ENCODE measurements at regions not wholly inside any gene's neighbourhood (a gene's known extent, or its start where the extent isn't known, plus 50 kb on each side); places are given as distances from the start of the nearest gene placed in this dataset.

- H3K18ac ChIP-seq (ENCODE audit: insufficient read length, low read depth, low read length): no peak overlapping the region
- no peak overlapping the region for H2BK5ac ChIP-seq (ENCODE audit: insufficient read length, low read length)
- H3K56ac ChIP-seq (ENCODE audit: insufficient read length, low read depth, low read length): no peak overlapping the region
- no peak overlapping the region for H4K91ac ChIP-seq (ENCODE audit: insufficient read length, low read depth, low read length)
- H2BK20ac ChIP-seq (ENCODE audit: low read depth, low read length, poor library complexity, severe bottlenecking): no peak overlapping the region
- H3K23ac ChIP-seq (ENCODE audit: insufficient read length, low read depth, low read length): no peak overlapping the region
- no peak overlapping the region for H2BK120ac ChIP-seq (ENCODE audit: low read depth, low read length, poor library complexity, severe bottlenecking)
- H3K4me2 ChIP-seq (ENCODE audit: insufficient read depth, insufficient read length, low read length): no peak overlapping the region
- no peak overlapping the region for H2BK15ac ChIP-seq (ENCODE audit: low read depth, low read length)
- TF ChIP-seq CTCF (conservative IDR thresholded peaks at IDR 0.05): no peak
- H3K27ac ChIP-seq (ENCODE audit: insufficient read length, low read depth, low read length): no peak overlapping the region
- no peak overlapping the region for H3K14ac ChIP-seq (ENCODE audit: insufficient read depth, low read length)
- H3K4me3 Mint-ChIP-seq: no peak overlapping the region
- H3T11ph ChIP-seq (ENCODE audit: low read length): no peak overlapping the region
- no peaks in the 10 kb centered on the region for H3K36me3 Mint-ChIP-seq (ENCODE audit: insufficient read depth in 1 of 3, low read depth in 3 of 3)
- WGBS (ENCODE audit: extremely low coverage, insufficient read length, low lambda C conversion rate): no CpG with 5 or more reads among the region's 3 CpGs
- H3K79me2 ChIP-seq (ENCODE audit: insufficient read depth, low read length): no peaks in the 10 kb centered on the region
- H4K20me1 ChIP-seq (ENCODE audit: control insufficient read depth, insufficient read depth, insufficient read length): no peaks in the 10 kb centered on the region
- H3K23me2 ChIP-seq (ENCODE audit: insufficient read length, low read depth, low read length, poor library complexity, severe bottlenecking): no peaks in the 10 kb centered on the region
- no peaks in the 10 kb centered on the region for H3K27me3 ChIP-seq (ENCODE audit: insufficient read depth, low read length)
- H4K5ac ChIP-seq (ENCODE audit: insufficient read length, low read depth, low read length): no peak overlapping the region
- H3K4ac ChIP-seq (ENCODE audit: low read depth, low read length): no peak overlapping the region
- H3K4me1 ChIP-seq (ENCODE audit: insufficient read depth, low read length): no peaks in the 10 kb centered on the region
- DNase-seq: no peak
- peaks cover 22 to 30% of the 10 kb centered on the region in 2 experiments for H3K4me1 Mint-ChIP-seq
- H3K79me1 ChIP-seq (ENCODE audit: insufficient read depth, low read depth, low read length, poor library complexity, severe bottlenecking): no peaks in the 10 kb centered on the region
- no peak overlapping the region for H3K9ac ChIP-seq (ENCODE audit: extremely low read depth, insufficient read length, low read length)
- no peak overlapping the region for H3K27ac Mint-ChIP-seq
- H3K9me3 Mint-ChIP-seq: no peaks in the 10 kb centered on the region
- no peak overlapping the region for H2AFZ ChIP-seq (ENCODE audit: low read length)
- H3K27me3 Mint-ChIP-seq (ENCODE audit: low read depth): peaks cover 13% of the 10 kb centered on the region
- no peak overlapping the region for H2BK12ac ChIP-seq (ENCODE audit: insufficient read length, low read depth, low read length)
- H3K9me3 ChIP-seq (ENCODE audit: control insufficient read depth, low read depth, low read length): no peaks in the 10 kb centered on the region
- H2AK5ac ChIP-seq (ENCODE audit: insufficient read length, low read length): no peak overlapping the region
- no peak overlapping the region for H4K8ac ChIP-seq (replicated peaks; ENCODE audit: insufficient read length, low read depth, low read length)
Measured at GRCh38 chr3:44055951-44056350, 185.7 kb upstream of the TOPAZ1 start.

Measured in H9 (cell line).